ENCODE measurements at regions not wholly inside any gene's neighbourhood (a gene's known extent, or its start where the extent isn't known, plus 50 kb on each side); places are given as distances from the start of the nearest gene placed in this dataset.

- BruUV-seq (replicated peaks) = no TSS peak
- Histone ChIP-seq H2AFZ (ENCODE audit: low read length) (no peak overlapping the region), H3K4me2 (ENCODE audit: low read length) (no peak overlapping the region), H4K20me1 (ENCODE audit: insufficient read depth, low read length) (no peaks in the 10 kb centered on the region), H3K27ac (ENCODE audit: low read depth, low read length, poor library complexity, severe bottlenecking) (no peak overlapping the region), H3K9me2 (ENCODE audit: insufficient read depth, low read length) (no peaks in the 10 kb centered on the region), H3K9me3 (ENCODE audit: low read length) (no peaks in the 10 kb centered on the region), H3K36me3 (ENCODE audit: insufficient read depth, low read length) (no peaks in the 10 kb centered on the region), H3K4me1 (ENCODE audit: insufficient read depth, low read length, poor library complexity, severe bottlenecking) (no peaks in the 10 kb centered on the region), H3K4me3 (ENCODE audit: low read depth, low read length, poor library complexity, severe bottlenecking) (no peak overlapping the region), H3K79me2 (ENCODE audit: insufficient read depth, low read depth, low read length) (no peaks in the 10 kb centered on the region)
- no peak for TF ChIP-seq EZH2phosphoT487 (IDR thresholded peaks at IDR 0.05; ENCODE audit: borderline replicate concordance, low read depth, low read length)
- TF ChIP-seq CTCF (conservative IDR thresholded peaks at IDR 0.05; ENCODE audit: low read length) = no peak
- intact Hi-C loops (cut with micrococcal nuclease; ENCODE audit: unreplicated experiment) = no loop called here
- no peak for DNase-seq (ENCODE audit: low spot score)
- CTCF ChIA-PET (ENCODE audit: unreplicated experiment) = no interaction called here
- POLR2A ChIA-PET = no interaction called here
Observed at GRCh38 chr12:3357950-3358525, 133.0 kb upstream of the PRMT8 start.

- H4K20me1 ChIP-seq (ENCODE audit: insufficient read depth, low read length) = no peaks in the 10 kb centered on the region
- CTCF ChIA-PET (ENCODE audit: unreplicated experiment) = no interaction called here
- no peak for TF ChIP-seq EZH2phosphoT487 (IDR thresholded peaks at IDR 0.05; ENCODE audit: borderline replicate concordance, low read depth, low read length)
- TF ChIP-seq CTCF (conservative IDR thresholded peaks at IDR 0.05; ENCODE audit: low read length) = no peak
- DNase-seq (ENCODE audit: low spot score) = no peak
- H3K9me3 ChIP-seq (ENCODE audit: low read length) = no peaks in the 10 kb centered on the region
- no peak overlapping the region for H3K27ac ChIP-seq (ENCODE audit: low read depth, low read length, poor library complexity, severe bottlenecking)
- no peaks in the 10 kb centered on the region for H3K4me1 ChIP-seq (ENCODE audit: insufficient read depth, low read length, poor library complexity, severe bottlenecking)
- H3K36me3 ChIP-seq (ENCODE audit: insufficient read depth, low read length) = no peaks in the 10 kb centered on the region
- intact Hi-C loops (cut with micrococcal nuclease; ENCODE audit: unreplicated experiment) = no loop called here
- no peaks in the 10 kb centered on the region for H3K9me2 ChIP-seq (ENCODE audit: insufficient read depth, low read length)
- H3K4me3 ChIP-seq (ENCODE audit: low read depth, low read length, poor library complexity, severe bottlenecking) = no peak overlapping the region
- H3K4me2 ChIP-seq (ENCODE audit: low read length) = no peak overlapping the region
- no TSS peak for BruUV-seq (replicated peaks)
- no peak overlapping the region for H2AFZ ChIP-seq (ENCODE audit: low read length)
- POLR2A ChIA-PET = no interaction called here
- no peaks in the 10 kb centered on the region for H3K79me2 ChIP-seq (ENCODE audit: insufficient read depth, low read depth, low read length)
Observed at GRCh38 chr12:3359478-3359877, 131.5 kb upstream of the PRMT8 start.

GRCh38 chr12:3361146-3361545, 129.9 kb upstream of the PRMT8 start:
- POLR2A ChIA-PET = no interaction called here
- intact Hi-C loops (cut with micrococcal nuclease; ENCODE audit: unreplicated experiment) = no loop called here

More at GRCh38 chr12:3361146-3361545, 129.9 kb upstream of the PRMT8 start:
- H3K36me3 ChIP-seq (ENCODE audit: insufficient read depth, low read length) = no peaks in the 10 kb centered on the region
- H3K9me2 ChIP-seq (ENCODE audit: insufficient read depth, low read length) = no peaks in the 10 kb centered on the region
- H3K4me3 ChIP-seq (ENCODE audit: low read depth, low read length, poor library complexity, severe bottlenecking) = no peak overlapping the region
- no peak overlapping the region for H3K27ac ChIP-seq (ENCODE audit: low read depth, low read length, poor library complexity, severe bottlenecking)
- H3K4me2 ChIP-seq (ENCODE audit: low read length) = no peak overlapping the region
- no peak for TF ChIP-seq EZH2phosphoT487 (IDR thresholded peaks at IDR 0.05; ENCODE audit: borderline replicate concordance, low read depth, low read length)
- TF ChIP-seq CTCF (conservative IDR thresholded peaks at IDR 0.05; ENCODE audit: low read length) = no peak
- no peak for DNase-seq (ENCODE audit: low spot score)
- no peak overlapping the region for H2AFZ ChIP-seq (ENCODE audit: low read length)
- H3K9me3 ChIP-seq (ENCODE audit: low read length) = no peaks in the 10 kb centered on the region
- no peaks in the 10 kb centered on the region for H4K20me1 ChIP-seq (ENCODE audit: insufficient read depth, low read length)
- no peaks in the 10 kb centered on the region for H3K4me1 ChIP-seq (ENCODE audit: insufficient read depth, low read length, poor library complexity, severe bottlenecking)
- no peaks in the 10 kb centered on the region for H3K79me2 ChIP-seq (ENCODE audit: insufficient read depth, low read depth, low read length)
- CTCF ChIA-PET (ENCODE audit: unreplicated experiment) = no interaction called here
- BruUV-seq (replicated peaks) = no TSS peak
